ENCODE measurements at regions not wholly inside any gene's neighbourhood (a gene's known extent, or its start where the extent isn't known, plus 50 kb on each side); places are given as distances from the start of the nearest gene placed in this dataset.
A peak's percentile ranks its signal among the peaks of the same experiment; 100 is the strongest.
"Not testable (repeated sequence)": the region's sequence is repeated elsewhere in the genome, so short reads cannot be mapped to it uniquely, and the experiment has no call there.

- no peak for TF ChIP-seq CTCF (IDR thresholded peaks at IDR 0.05; ENCODE audit: control extremely low read depth, extremely low read depth)
- Histone ChIP-seq H3K27me3 (ENCODE audit: control insufficient read depth in 3 of 3, insufficient read depth in 3 of 3, low read length in 2 of 3) (no peaks in the 10 kb centered on the region), H3K36me3 (ENCODE audit: control insufficient read depth in 4 of 4, insufficient read depth in 4 of 4, low read length in 4 of 4) (no peaks in the 10 kb centered on the region), H3K9me3 (ENCODE audit: control insufficient read depth in 4 of 4, insufficient read depth in 3 of 4, low read length in 3 of 4) (peaks cover 0 to 9% (median 2%) of the 10 kb centered on the region in 4 donors), H3K9ac (ENCODE audit: insufficient read depth in 1 of 2, low read length in 2 of 2) (no peak overlapping the region), H3K4me3 (no peak overlapping the region), H3K4me1 (ENCODE audit: control insufficient read depth in 5 of 5, insufficient read depth in 5 of 5, low read length in 5 of 5) (no peaks in the 10 kb centered on the region), H3K27ac (ENCODE audit: low read depth in 1 of 2, low read length in 1 of 2) (no peak overlapping the region)
- ATAC-seq (ENCODE audit: insufficient read depth, low FRiP score) (no peak), DNase-seq (no peak)
These were observed 343.5 kb downstream of the PCNX1 start for GRCh38 chr14:71250791-71251190.

DNA sequence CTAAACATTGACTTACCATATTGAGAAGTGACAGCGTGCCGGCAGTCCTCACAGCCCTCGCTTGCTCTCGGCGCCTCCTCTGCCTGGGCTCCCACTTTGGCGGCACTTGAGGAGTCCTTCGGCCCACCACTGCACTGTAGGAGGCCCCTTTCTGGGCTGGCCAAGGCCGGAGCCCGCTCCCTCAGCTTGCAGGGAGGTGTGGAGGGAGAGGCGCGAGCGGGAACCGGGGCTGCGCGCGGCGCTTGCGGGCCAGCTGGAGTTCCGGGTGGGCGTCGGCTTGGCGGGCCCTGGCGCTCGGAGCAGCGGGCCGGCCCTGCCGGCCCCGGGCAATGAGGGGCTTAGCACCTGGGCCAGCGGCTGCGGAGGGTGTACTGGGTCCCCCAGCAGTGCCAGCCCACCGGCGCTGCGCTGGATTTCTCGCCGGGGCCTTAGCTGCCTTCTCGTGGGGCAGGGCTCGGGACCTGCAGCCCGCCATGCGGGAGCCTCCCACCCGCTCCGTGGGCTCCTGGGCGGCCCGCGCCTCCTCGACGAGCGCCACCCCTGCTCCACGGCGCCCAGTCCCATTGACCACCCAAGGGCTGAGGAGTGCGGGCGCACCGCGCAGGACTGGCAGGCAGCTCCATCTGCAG is 346.9 kb downstream of the PCNX1 start:
- not testable (repeated sequence) for DNase-seq; H3K27ac ChIP-seq (ENCODE audit: low read depth in 1 of 2, low read length in 1 of 2); H3K27me3 ChIP-seq (ENCODE audit: control insufficient read depth in 3 of 3, insufficient read depth in 3 of 3, low read length in 2 of 3); H3K4me3 ChIP-seq; H3K4me1 ChIP-seq (ENCODE audit: control insufficient read depth in 5 of 5, insufficient read depth in 5 of 5, low read length in 5 of 5); H3K36me3 ChIP-seq (ENCODE audit: control insufficient read depth in 4 of 4, insufficient read depth in 4 of 4, low read length in 4 of 4); H3K9me3 ChIP-seq (ENCODE audit: control insufficient read depth in 4 of 4, insufficient read depth in 3 of 4, low read length in 3 of 4); ATAC-seq (ENCODE audit: insufficient read depth, low FRiP score); H3K9ac ChIP-seq (ENCODE audit: insufficient read depth in 1 of 2, low read length in 2 of 2)
- 74 to 84% methylated on average over 50 to 53 of the region's 53 CpGs for WGBS, 2 donors

GRCh38 chr14:71261206-71261605 is 353.9 kb downstream of the PCNX1 start:
- ATAC-seq (ENCODE audit: insufficient read depth, low FRiP score), result no peak
- DNase-seq, result peak; percentile 80 to 95 (median 94)
- H3K4me1 ChIP-seq (ENCODE audit: control insufficient read depth in 5 of 5, insufficient read depth in 5 of 5, low read length in 5 of 5), result peaks cover 0 to 12% (median 1%) of the 10 kb centered on the region in 5 donors
- H3K27me3 ChIP-seq (ENCODE audit: control insufficient read depth in 3 of 3, insufficient read depth in 3 of 3, low read length in 2 of 3), result no peaks in the 10 kb centered on the region
- H3K4me3 ChIP-seq, result no peak overlapping the region
- H3K36me3 ChIP-seq (ENCODE audit: control insufficient read depth in 4 of 4, insufficient read depth in 4 of 4, low read length in 4 of 4), result no peaks in the 10 kb centered on the region
- H3K9ac ChIP-seq (ENCODE audit: insufficient read depth in 1 of 2, low read length in 2 of 2), result no peak overlapping the region
- H3K27ac ChIP-seq (ENCODE audit: low read depth in 1 of 2, low read length in 1 of 2), result no peak overlapping the region
- TF ChIP-seq CTCF (IDR thresholded peaks at IDR 0.05; ENCODE audit: control extremely low read depth, extremely low read depth), result no peak
- peaks cover 0 to 11% (median 4%) of the 10 kb centered on the region in 4 donors for H3K9me3 ChIP-seq (ENCODE audit: control insufficient read depth in 4 of 4, insufficient read depth in 3 of 4, low read length in 3 of 4)
- 57 to 76% methylated on average over 2 of the region's 2 CpGs for WGBS, 2 donors

DNA sequence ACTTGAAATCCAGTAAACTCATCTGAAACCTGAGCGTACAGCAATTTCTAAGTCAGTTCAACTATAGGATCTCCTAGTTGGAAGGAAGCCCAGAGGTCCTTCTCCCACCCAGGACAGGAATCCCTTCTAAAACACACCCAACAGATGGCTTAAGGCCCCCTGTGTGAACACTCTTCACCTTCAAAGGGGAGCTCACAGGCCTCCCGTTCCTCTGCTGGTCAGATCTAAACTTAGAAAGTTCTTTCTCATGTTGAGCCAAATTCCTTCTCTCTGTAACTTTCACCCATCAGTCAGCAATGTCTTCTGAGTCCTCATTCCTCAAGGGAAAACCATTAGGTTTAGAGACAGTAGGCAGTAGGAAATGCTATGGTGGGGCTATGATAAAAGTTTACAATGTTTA is 355.2 kb downstream of the PCNX1 start:
- H3K27me3 ChIP-seq (ENCODE audit: control insufficient read depth in 3 of 3, insufficient read depth in 3 of 3, low read length in 2 of 3), result no peaks in the 10 kb centered on the region
- WGBS, 2 donors, result 73 to 88% methylated on average over 2 of the region's 2 CpGs
- no peak for TF ChIP-seq CTCF (IDR thresholded peaks at IDR 0.05; ENCODE audit: control extremely low read depth, extremely low read depth)
- no peak overlapping the region for H3K9ac ChIP-seq (ENCODE audit: insufficient read depth in 1 of 2, low read length in 2 of 2)
- peaks cover 0 to 6% (median 3%) of the 10 kb centered on the region in 4 donors for H3K9me3 ChIP-seq (ENCODE audit: control insufficient read depth in 4 of 4, insufficient read depth in 3 of 4, low read length in 3 of 4)
- H3K27ac ChIP-seq (ENCODE audit: low read depth in 1 of 2, low read length in 1 of 2), result no peak overlapping the region
- H3K36me3 ChIP-seq (ENCODE audit: control insufficient read depth in 4 of 4, insufficient read depth in 4 of 4, low read length in 4 of 4), result no peaks in the 10 kb centered on the region
- ATAC-seq (ENCODE audit: insufficient read depth, low FRiP score) (no peak), DNase-seq (peak in 2 of 3 donors; percentile 29 to 51)
- H3K4me1 ChIP-seq (ENCODE audit: control insufficient read depth in 5 of 5, insufficient read depth in 5 of 5, low read length in 5 of 5), result peaks cover 0 to 12% (median 1%) of the 10 kb centered on the region in 5 donors
- no peak overlapping the region for H3K4me3 ChIP-seq

Measured in lung (tissue), 11 donors.